ENCODE measurements at regions not wholly inside any gene's neighbourhood (a gene's known extent, or its start where the extent isn't known, plus 50 kb on each side); places are given as distances from the start of the nearest gene placed in this dataset.

DNA sequence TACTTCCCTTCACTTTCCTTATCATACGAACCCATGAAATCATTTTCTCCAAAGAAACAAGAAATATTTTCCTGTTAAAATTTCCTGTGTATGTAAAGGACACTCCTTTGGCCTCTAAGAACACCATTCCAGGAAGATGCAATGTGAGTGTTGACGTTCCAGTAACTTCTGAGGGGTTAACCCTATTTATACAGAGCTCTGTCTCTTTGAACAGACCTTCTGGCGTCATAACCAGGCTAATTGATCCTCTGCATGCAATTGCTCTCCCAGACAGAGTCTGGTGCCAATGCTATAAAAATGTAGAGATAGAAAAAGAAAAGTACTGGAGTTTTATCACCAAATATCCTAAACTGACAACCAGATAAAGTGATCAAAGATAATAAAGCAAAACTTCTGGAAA is 218.5 kb downstream of the TLE1 start:
- Histone ChIP-seq H3K9me3 (no peaks in the 10 kb centered on the region), H3K4me3 (no peak overlapping the region), H3K27me3 (no peaks in the 10 kb centered on the region), H3K36me3 (no peaks in the 10 kb centered on the region), H3K27ac (no peak overlapping the region), H3K4me1 (no peaks in the 10 kb centered on the region)
- no peak for ATAC-seq
- TF ChIP-seq CTCF (IDR thresholded peaks at IDR 0.05), result no peak
- intact Hi-C loops (cut with DNase I), result no loop called here
- DNase-seq, result no peak

- no peaks in the 10 kb centered on the region for H3K9me3 ChIP-seq
- H3K4me3 ChIP-seq, result no peak overlapping the region
- intact Hi-C loops (cut with DNase I), result no loop called here
- no peak for TF ChIP-seq CTCF (IDR thresholded peaks at IDR 0.05)
- DNase-seq, result no peak
- no peak for ATAC-seq
- H3K36me3 ChIP-seq, result no peaks in the 10 kb centered on the region
- no peak overlapping the region for H3K27ac ChIP-seq
- H3K27me3 ChIP-seq, result no peaks in the 10 kb centered on the region
- H3K4me1 ChIP-seq, result no peaks in the 10 kb centered on the region
Observed at GRCh38 chr9:81468084-81468595, 221.2 kb downstream of the TLE1 start.

DNA sequence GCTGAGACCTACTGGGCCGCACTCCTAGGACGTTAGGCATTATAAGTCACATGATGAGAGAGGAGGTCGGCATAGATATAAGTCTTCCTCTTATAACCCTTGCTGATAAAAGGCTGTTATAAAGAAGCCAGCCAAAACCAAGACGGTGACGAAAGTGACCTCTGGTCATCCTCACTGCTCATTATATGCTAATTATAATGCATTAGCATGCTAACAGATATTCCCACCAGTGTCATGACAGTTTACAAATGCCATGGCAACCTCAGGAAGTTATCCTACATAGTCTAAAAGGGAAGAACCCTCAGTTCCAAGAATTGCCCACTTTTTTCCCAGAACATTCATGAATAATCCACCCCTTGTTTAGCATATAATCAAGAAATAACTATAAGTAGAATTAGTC is 222.4 kb downstream of the TLE1 start:
- no peak overlapping the region for H3K27ac ChIP-seq

GRCh38 chr9:81465468-81466011 is 223.8 kb downstream of the TLE1 start:
- Histone ChIP-seq H3K36me3 (no peaks in the 10 kb centered on the region), H3K9me3 (no peaks in the 10 kb centered on the region), H3K4me3 (no peak overlapping the region), H3K27me3 (no peaks in the 10 kb centered on the region), H3K4me1 (no peaks in the 10 kb centered on the region), H3K27ac (no peak overlapping the region)
- TF ChIP-seq CTCF (IDR thresholded peaks at IDR 0.05), result no peak
- DNase-seq (peak in 1 of 4 donors; percentile 19), ATAC-seq (peak; percentile 47)
- intact Hi-C loops (cut with DNase I), result no loop called here

More for the DNA sequence above, 222.4 kb downstream of the TLE1 start:
- no peak overlapping the region for H3K4me3 ChIP-seq
- DNase-seq (peak in 1 of 4 donors; percentile 30), ATAC-seq (no peak)
- no peak for TF ChIP-seq CTCF (IDR thresholded peaks at IDR 0.05)
- H3K4me1 ChIP-seq, result no peaks in the 10 kb centered on the region
- H3K9me3 ChIP-seq, result no peaks in the 10 kb centered on the region
- intact Hi-C loops (cut with DNase I), result no loop called here
- H3K27me3 ChIP-seq, result no peaks in the 10 kb centered on the region
- no peaks in the 10 kb centered on the region for H3K36me3 ChIP-seq

DNA sequence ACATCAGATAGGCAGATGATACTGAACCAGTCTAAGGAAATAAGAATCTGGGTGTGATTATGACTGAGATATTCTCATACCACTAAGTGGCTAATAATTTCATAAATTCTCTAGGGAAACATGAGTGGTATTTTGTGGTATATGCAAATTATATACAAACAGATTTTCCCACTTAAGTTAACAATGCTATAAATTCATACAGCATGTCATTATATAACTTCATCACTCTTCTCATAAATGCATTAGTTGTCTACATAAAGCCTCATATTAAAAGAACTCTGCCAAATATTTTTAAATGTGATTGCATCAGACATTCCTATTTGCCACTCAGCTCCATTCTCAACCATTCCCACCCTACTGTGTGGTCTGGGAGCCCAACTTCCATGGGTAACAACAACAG is 226.5 kb downstream of the TLE1 start:
- intact Hi-C loops (cut with DNase I), result no loop called here
- Histone ChIP-seq H3K27ac (no peak overlapping the region), H3K27me3 (no peaks in the 10 kb centered on the region), H3K36me3 (no peaks in the 10 kb centered on the region), H3K4me3 (no peak overlapping the region), H3K4me1 (no peaks in the 10 kb centered on the region), H3K9me3 (no peaks in the 10 kb centered on the region)
- no peak for DNase-seq
- ATAC-seq, result no peak
- no peak for TF ChIP-seq CTCF (IDR thresholded peaks at IDR 0.05)

All from left lung (tissue), 4 donors.